Upper lobe of left lung (tissue), 4 donors: ENCODE measurements at regions not wholly inside any gene's neighbourhood (a gene's known extent, or its start where the extent isn't known, plus 50 kb on each side); places are given as distances from the start of the nearest gene placed in this dataset.

Experiments used
- POLR2A ChIP-seq, 4 donors: fragments of 450-650 bp; IDR thresholded peaks; one replicate each; pipeline ENCODE4 v1.5.1; 2016 to 2017; ENCODE audit warnings: antibody characterized with exemption in 4 of 4, mild to moderate bottlenecking in 2 of 4
- POLR2AphosphoS5 ChIP-seq, 2 donors: sonication (generic); formaldehyde crosslinking; IDR thresholded peaks; one replicate each; pipeline ENCODE4 v1.5.1; 2017; ENCODE audit warnings: antibody characterized with exemption in 2 of 2
- TF ChIP-seq, protein P1 (sequence below), 6 experiments: fragments of 450-650 bp in 4 of 6; fragments of 200-600 bp in 2 of 6; sonication (generic) in 2 of 6; IDR thresholded peaks; one replicate each; pipeline ENCODE4 v1.5.1; 2016 to 2019; ENCODE audit warnings: antibody characterized with exemption in 6 of 6

- TF ChIP-seq, protein P1, sequence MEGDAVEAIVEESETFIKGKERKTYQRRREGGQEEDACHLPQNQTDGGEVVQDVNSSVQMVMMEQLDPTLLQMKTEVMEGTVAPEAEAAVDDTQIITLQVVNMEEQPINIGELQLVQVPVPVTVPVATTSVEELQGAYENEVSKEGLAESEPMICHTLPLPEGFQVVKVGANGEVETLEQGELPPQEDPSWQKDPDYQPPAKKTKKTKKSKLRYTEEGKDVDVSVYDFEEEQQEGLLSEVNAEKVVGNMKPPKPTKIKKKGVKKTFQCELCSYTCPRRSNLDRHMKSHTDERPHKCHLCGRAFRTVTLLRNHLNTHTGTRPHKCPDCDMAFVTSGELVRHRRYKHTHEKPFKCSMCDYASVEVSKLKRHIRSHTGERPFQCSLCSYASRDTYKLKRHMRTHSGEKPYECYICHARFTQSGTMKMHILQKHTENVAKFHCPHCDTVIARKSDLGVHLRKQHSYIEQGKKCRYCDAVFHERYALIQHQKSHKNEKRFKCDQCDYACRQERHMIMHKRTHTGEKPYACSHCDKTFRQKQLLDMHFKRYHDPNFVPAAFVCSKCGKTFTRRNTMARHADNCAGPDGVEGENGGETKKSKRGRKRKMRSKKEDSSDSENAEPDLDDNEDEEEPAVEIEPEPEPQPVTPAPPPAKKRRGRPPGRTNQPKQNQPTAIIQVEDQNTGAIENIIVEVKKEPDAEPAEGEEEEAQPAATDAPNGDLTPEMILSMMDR (IDR thresholded peaks at IDR 0.05): no peak
- TF ChIP-seq POLR2AphosphoS5 (IDR thresholded peaks at IDR 0.05) (no peak), POLR2A (IDR thresholded peaks at IDR 0.05) (no peak)
Measured at GRCh38 chr6:98384801-98385200, 449.6 kb upstream of the POU3F2 start.
